ENCODE measurements at regions not wholly inside any gene's neighbourhood (a gene's known extent, or its start where the extent isn't known, plus 50 kb on each side); places are given as distances from the start of the nearest gene placed in this dataset.

GRCh38 chr7:149637911-149638565 lies 135.3 kb downstream of the ZNF467 start:
- TF ChIP-seq POLR2A (IDR thresholded peaks at IDR 0.05) (no peak), CTCF (IDR thresholded peaks at IDR 0.05 in 4 of 5, conservative IDR thresholded peaks at IDR 0.05 in 1 of 5) (no peak)

Measured in gastrocnemius medialis (tissue), 4 donors.